Esophagus muscularis mucosa (tissue), 3 donors: ENCODE measurements at regions not wholly inside any gene's neighbourhood (a gene's known extent, or its start where the extent isn't known, plus 50 kb on each side); places are given as distances from the start of the nearest gene placed in this dataset.
"Not testable (repeated sequence)": the region's sequence is repeated elsewhere in the genome, so short reads cannot be mapped to it uniquely, and the experiment has no call there.

Experiments used
- CTCF ChIP-seq, 3 experiments: fragments of 200-600 bp in 2 of 3; fragments of 450-650 bp in 1 of 3; sonication (generic) in 2 of 3; IDR thresholded peaks; one replicate each; pipeline ENCODE4 v1.5.1; 2017 to 2019; ENCODE audit warnings: antibody characterized with exemption in 3 of 3, mild to moderate bottlenecking in 2 of 3, moderate library complexity in 1 of 3
- POLR2A ChIP-seq: fragments of 450-650 bp; IDR thresholded peaks from one replicate; pipeline ENCODE4 v1.6.1; 2017; ENCODE audit warnings: antibody characterized with exemption, moderate library complexity, mild to moderate bottlenecking, low read depth
- POLR2AphosphoS5 ChIP-seq, 2 donors: sonication (generic); formaldehyde crosslinking; IDR thresholded peaks; one replicate each; pipeline ENCODE4 v1.6.1; 2017; ENCODE audit warnings: antibody characterized with exemption in 2 of 2

- not testable (repeated sequence) for TF ChIP-seq POLR2A; CTCF (IDR thresholded peaks at IDR 0.05); POLR2AphosphoS5 (IDR thresholded peaks at IDR 0.05)
Measured at GRCh38 chr3:21194036-21194435, 557.0 kb downstream of the ZNF385D start.
